ENCODE measurements at regions not wholly inside any gene's neighbourhood (a gene's known extent, or its start where the extent isn't known, plus 50 kb on each side); places are given as distances from the start of the nearest gene placed in this dataset.

DNA sequence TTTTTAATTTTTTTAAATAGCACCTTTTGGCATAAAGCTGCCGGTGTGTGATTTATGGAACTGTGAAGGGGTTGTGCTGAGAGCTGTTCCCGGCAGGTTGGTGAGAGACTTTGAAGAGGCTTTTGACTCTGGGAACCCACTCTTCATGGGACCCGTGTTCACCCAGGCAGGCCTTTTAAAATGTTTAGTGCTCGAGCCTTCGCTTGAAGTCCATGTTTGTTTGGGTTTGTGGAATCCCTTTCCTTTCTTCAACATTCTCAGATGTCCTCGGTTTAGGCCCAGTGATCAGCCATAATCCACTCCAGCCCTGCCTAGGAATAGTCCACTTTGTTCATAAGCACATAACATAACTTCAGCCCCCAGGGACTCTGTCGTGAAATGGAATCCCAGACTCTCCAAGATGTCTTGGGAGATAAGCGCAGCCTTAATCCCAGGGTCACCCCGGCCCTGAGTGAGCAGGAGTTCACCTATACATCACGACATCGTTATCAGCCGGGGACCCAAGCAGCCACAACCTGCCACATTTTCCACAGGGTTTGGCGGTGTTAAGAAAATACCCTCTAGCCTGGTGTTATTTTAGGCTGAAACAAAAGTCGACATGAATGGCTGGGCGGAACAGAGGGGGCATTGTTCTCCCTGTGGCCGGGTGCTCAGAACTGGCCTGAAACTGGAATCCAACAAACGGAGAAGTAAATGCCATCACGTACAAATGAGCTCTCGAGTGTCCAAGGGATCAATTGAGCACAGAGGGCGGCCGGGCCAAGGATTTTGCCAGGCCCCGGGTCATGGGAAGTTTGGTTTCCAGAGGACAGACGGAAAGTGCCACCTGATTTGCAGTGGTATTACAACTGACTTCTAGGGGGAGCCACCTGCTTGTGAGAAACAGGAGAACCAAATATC, 145.7 kb upstream of the IRX3 start:
- no peak overlapping the region for H3K4me3 ChIP-seq (ENCODE audit: low read depth, low read length)
- no peak for DNase-seq (ENCODE audit: low read depth)

DNA sequence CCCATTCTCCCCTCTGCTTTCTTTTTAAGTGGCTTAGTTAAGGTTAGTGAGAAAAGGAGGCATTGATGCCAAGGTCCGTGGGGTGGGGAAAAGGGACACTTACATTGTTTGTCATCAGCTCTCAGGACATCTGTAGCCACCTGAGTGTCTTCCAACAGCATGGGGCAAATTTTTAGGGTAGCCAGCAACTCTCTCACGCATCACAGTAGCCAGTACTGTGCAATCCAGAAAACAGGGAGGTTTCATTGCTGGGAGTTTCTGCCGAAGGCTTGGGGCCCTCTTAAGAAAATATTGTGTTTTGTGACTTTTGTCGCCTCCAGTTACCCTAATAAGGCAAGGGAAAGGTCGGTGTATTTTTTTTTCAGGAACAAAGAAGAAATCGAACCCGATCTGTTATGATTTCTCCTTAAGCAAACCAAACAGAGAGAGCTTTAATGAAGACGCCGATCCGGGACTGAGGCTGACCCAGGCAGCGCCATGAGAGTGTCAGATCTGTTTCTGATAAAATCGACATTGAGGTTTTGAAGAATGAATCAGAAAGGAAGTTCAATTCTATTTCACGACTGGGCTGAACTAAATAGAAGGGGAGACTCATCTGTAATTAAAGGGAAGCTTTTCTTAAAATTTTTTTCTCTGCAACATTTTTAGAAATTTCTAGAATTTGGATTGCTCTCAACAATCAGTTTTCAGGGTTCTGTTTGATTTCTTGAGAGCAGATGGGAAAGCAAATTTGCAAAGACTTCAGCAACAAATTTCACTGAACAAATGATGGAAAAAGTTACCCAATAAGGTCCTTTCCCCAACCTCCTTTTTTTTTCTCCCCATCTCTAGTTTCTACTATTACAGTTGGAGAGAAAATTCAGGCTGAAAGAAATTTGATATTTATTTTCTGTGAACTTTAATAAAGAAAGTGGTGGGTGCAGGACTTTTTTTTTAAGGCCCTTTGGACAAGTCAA, 144.7 kb upstream of the IRX3 start:
- no peak overlapping the region for H3K4me3 ChIP-seq (ENCODE audit: low read depth, low read length)
- TF ChIP-seq, protein P1, sequence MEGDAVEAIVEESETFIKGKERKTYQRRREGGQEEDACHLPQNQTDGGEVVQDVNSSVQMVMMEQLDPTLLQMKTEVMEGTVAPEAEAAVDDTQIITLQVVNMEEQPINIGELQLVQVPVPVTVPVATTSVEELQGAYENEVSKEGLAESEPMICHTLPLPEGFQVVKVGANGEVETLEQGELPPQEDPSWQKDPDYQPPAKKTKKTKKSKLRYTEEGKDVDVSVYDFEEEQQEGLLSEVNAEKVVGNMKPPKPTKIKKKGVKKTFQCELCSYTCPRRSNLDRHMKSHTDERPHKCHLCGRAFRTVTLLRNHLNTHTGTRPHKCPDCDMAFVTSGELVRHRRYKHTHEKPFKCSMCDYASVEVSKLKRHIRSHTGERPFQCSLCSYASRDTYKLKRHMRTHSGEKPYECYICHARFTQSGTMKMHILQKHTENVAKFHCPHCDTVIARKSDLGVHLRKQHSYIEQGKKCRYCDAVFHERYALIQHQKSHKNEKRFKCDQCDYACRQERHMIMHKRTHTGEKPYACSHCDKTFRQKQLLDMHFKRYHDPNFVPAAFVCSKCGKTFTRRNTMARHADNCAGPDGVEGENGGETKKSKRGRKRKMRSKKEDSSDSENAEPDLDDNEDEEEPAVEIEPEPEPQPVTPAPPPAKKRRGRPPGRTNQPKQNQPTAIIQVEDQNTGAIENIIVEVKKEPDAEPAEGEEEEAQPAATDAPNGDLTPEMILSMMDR (IDR thresholded peaks at IDR 0.05; ENCODE audit: low read depth, low read length, missing control alignments): no peak
- no peak for DNase-seq (ENCODE audit: low read depth)

More for the DNA sequence above, 145.7 kb upstream of the IRX3 start:
- TF ChIP-seq, protein P1 (IDR thresholded peaks at IDR 0.05; ENCODE audit: low read depth, low read length, missing control alignments): no peak

DNA sequence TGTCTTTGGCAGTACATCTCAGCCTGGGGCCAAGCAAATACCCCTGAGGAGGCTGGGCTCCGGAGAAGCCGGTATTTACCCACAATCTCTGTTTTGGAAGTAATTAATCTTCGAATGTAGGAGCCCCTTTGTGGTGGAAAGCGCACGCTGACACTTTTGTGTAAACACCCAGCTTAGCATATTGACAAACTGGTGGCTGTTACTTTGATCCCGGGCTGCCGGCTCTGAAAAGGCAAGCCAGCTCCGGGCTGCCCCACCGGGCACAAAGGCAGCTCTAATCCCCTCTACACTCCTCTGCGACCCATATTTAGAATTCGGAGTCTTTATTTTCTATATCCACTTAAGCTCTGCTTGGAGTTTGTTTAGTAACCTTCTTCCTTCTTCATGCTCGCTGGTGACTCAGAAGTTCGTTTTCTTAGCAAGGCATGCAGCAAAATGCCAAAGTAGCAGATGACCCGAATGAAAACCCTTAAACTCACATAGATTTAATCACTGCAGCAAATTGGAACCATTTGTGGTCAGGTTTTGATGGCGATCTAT, 144.0 kb upstream of the IRX3 start:
- DNase-seq (ENCODE audit: low read depth): no peak

DNA sequence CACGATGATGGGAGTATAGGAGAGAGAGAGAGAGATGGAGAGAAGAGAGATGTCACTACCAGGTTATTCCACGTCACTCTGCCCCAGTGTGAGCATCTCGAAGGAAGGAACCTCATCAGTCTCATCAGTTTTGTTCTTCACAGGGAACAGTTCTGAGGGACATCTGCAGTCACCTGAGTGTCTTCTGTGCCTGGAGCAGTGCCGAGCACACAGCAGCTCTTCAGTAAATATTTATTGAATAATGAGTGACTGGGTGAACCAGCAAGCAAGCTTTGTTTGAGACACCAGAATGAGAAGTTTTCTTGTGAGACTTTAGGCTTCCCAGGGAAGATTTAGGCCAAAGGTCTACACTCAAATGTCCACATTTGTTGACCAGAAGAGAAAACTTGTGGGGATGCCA, 142.4 kb upstream of the IRX3 start:
- H3K4me3 ChIP-seq (ENCODE audit: low read depth, low read length): no peak overlapping the region
- DNase-seq (ENCODE audit: low read depth): no peak
- TF ChIP-seq, protein P1 (IDR thresholded peaks at IDR 0.05; ENCODE audit: low read depth, low read length, missing control alignments): no peak

More for the DNA sequence above, 144.0 kb upstream of the IRX3 start:
- TF ChIP-seq, protein P1 (IDR thresholded peaks at IDR 0.05; ENCODE audit: low read depth, low read length, missing control alignments): no peak
- H3K4me3 ChIP-seq (ENCODE audit: low read depth, low read length): no peak overlapping the region

DNA sequence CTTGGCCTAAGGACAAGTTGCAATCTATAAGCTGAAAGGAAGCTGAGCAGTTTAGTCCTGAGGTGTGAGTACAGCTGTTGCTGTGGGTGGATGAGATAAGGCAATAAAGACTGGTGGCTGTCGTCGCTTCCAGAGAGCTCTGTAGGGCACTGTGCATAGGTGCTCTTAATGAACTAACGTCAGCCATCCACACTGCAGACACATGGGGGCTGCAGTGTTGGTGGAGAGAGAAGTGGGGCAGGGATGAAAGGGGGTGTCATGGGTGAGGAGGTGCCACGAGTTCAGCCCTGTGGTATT, 139.9 kb upstream of the IRX3 start:
- no peak overlapping the region for H3K4me3 ChIP-seq (ENCODE audit: low read depth, low read length)
- TF ChIP-seq, protein P1 (IDR thresholded peaks at IDR 0.05; ENCODE audit: low read depth, low read length, missing control alignments): no peak
- no peak for DNase-seq (ENCODE audit: low read depth)

DNA sequence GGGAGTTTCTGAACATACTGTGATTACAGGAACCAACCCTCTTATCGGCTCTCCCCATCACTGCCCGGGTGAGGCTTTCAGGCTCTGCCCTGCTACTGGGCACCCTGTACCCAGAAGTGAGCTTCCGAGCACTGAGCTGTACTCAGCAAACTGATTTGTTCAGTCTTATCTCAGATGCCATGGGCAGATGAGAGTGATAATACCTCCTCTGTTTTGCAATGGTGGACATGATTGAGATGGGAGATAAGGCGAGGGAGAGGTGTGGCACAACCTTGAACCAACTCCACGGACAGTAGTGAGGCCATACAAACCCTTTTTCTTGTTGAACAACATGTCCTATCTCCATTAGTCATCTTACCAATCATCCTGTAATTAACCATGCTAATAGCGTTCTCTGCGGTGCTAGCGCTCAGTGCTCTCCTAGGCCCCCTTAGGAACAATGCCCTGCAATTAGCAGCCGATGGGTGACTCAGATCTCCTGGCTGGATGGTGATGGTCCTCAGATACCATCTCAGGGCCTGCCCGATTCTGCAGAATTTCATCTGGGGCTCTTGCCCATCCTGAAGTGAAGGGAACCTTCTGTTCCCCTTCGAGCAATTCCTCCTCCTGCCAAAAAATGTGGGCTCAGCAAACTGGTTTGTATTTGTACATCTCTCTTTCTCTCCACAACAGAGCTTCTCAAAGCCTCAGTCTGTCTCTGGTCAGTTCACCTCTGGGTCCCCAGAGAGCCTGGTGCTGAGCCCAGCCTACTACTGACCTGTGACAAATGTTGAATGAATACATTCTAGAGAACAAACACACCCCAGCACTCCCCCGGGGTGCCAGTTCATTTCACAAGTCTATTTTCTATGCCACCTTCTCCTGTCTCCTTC, 139.3 kb upstream of the IRX3 start:
- no peak for DNase-seq (ENCODE audit: low read depth)
- no peak overlapping the region for H3K4me3 ChIP-seq (ENCODE audit: low read depth, low read length)
- TF ChIP-seq, protein P1 (IDR thresholded peaks at IDR 0.05; ENCODE audit: low read depth, low read length, missing control alignments): no peak

Measured in GM12864 (cell line).